Keratinocyte (primary cell): ENCODE measurements at regions not wholly inside any gene's neighbourhood (a gene's known extent, or its start where the extent isn't known, plus 50 kb on each side); places are given as distances from the start of the nearest gene placed in this dataset.

ENCODE experiments used
- DNase-seq: peaks from one replicate; pipeline ENCODE4 v3.0.0-alpha.2; 2011; ENCODE audit warnings: low read depth, missing footprints, low spot score
- FAIRE-seq: peaks from 2 replicates; lab custom pipeline; 2011; peaks lifted over from hg19 to GRCh38; lab: Jason Lieb, UNC
- H2AFZ ChIP-seq: 2 replicates; pipeline ENCODE4 v1.6.0; 2012; ENCODE audit warnings: low read length, control low read depth, inconsistent platforms; ENCODE audit not compliant: control insufficient read depth
- H3K27ac ChIP-seq: 2 replicates; pipeline ENCODE4 v1.5.1; 2011; ENCODE audit warnings: low read length; ENCODE audit not compliant: control insufficient read depth, insufficient read depth
- H3K27me3 ChIP-seq: 3 replicates; pipeline ENCODE4 v1.6.0; 2011; ENCODE audit warnings: low read length; ENCODE audit not compliant: control insufficient read depth, insufficient read depth; ENCODE audit errors: extremely low read depth
- H3K36me3 ChIP-seq, 2 experiments: 2 replicates in 1 of 2; 3 replicates in 1 of 2; pipeline ENCODE4 v1.5.1; 2011; ENCODE audit warnings: low read length in 2 of 2, mild to moderate bottlenecking in 1 of 2; ENCODE audit not compliant: control insufficient read depth in 2 of 2, insufficient read depth in 2 of 2; ENCODE audit errors: extremely low read depth in 1 of 2
- H3K4me1 ChIP-seq: 3 replicates; pipeline ENCODE4 v1.5.1; 2011; ENCODE audit warnings: low read length; ENCODE audit not compliant: control insufficient read depth, insufficient read depth; ENCODE audit errors: extremely low read depth
- H3K4me2 ChIP-seq: 3 replicates; pipeline ENCODE4 v1.6.0; 2011; ENCODE audit warnings: low read depth, low read length; ENCODE audit not compliant: control insufficient read depth, insufficient read depth; ENCODE audit errors: extremely low read depth
- H3K4me3 ChIP-seq, 3 experiments: fragments of 200-600 bp in 1 of 3; sonication (generic) in 1 of 3; 2 replicates in 2 of 3; 3 replicates in 1 of 3; pipeline ENCODE4 v1.5.1; 2011 to 2016; ENCODE audit warnings: low read length in 3 of 3, mild to moderate bottlenecking in 3 of 3, control low read depth in 2 of 3, inconsistent platforms in 1 of 3, low read depth in 1 of 3, mixed read lengths in 1 of 3, mixed run types in 1 of 3, moderate library complexity in 1 of 3; ENCODE audit not compliant: control insufficient read depth in 2 of 3, insufficient read depth in 2 of 3; ENCODE audit errors: extremely low read depth in 1 of 3
- H3K79me2 ChIP-seq: 2 replicates; pipeline ENCODE4 v1.6.0; 2012; ENCODE audit warnings: low read length; ENCODE audit not compliant: control insufficient read depth, insufficient read depth
- H3K9ac ChIP-seq: 3 replicates; pipeline ENCODE4 v1.6.0; 2011; ENCODE audit warnings: low read length; ENCODE audit not compliant: control insufficient read depth, insufficient read depth; ENCODE audit errors: extremely low read depth
- H3K9me1 ChIP-seq: 3 replicates; pipeline ENCODE4 v1.6.0; 2011; ENCODE audit warnings: low read length; ENCODE audit not compliant: control insufficient read depth, insufficient read depth; ENCODE audit errors: extremely low read depth
- H3K9me3 ChIP-seq: 2 replicates; pipeline ENCODE4 v1.5.1; 2012; ENCODE audit warnings: low read depth, low read length; ENCODE audit not compliant: control insufficient read depth
- H4K20me1 ChIP-seq: 3 replicates; pipeline ENCODE4 v1.6.0; 2011; ENCODE audit warnings: low read length; ENCODE audit not compliant: control insufficient read depth, insufficient read depth; ENCODE audit errors: extremely low read depth
- EZH2 ChIP-seq: IDR thresholded peaks from one replicate; pipeline ENCODE4 v1.6.1; 2012; ENCODE audit warnings: inconsistent platforms, mild to moderate bottlenecking, low read length, moderate library complexity
- dilution Hi-C: fragments of 300-500 bp; cut with MboI; formaldehyde crosslinking; loops from one replicate; pipeline ENCODE4 v1.7.0; 2020; ENCODE audit warnings: low sequenced_read_pairs; ENCODE audit not compliant: extremely low pct_ligation_motif_present
- TF ChIP-seq, protein P1 (sequence below), 3 experiments: IDR thresholded peaks in 1 of 3; conservative IDR thresholded peaks in 1 of 3; optimal IDR thresholded peaks in 1 of 3; 2 replicates in 2 of 3; 3 replicates in 1 of 3; pipeline versions ENCODE3 to v1.5.1; 2011; ENCODE audit warnings: low read length in 3 of 3, mild to moderate bottlenecking in 3 of 3, moderate library complexity in 2 of 3, control low read depth in 1 of 3, inconsistent platforms in 1 of 3; ENCODE audit not compliant: insufficient read depth in 2 of 3; ENCODE audit errors: extremely low read depth in 1 of 3

DNA sequence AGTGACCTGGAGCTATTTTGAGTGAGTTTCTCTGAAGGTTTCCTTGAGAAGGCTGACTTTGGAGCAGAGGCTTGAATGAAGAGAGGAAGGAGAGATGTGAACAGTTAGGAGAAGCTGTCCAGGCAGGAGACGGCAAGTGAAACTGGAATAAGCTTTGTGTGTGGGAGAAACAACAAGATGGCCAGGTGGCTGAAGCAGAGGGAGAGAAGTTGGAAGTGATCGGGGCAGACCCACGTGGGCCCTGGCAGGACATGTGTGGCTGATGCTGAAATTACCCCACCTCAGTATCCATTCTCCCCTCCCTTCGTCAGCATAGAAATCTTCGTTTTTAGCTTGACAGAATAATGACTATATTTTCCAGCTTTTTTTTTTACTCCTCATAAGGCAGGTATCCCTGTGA, 809.2 kb upstream of the TMEM132C start:
- FAIRE-seq = no peak
- H3K4me2 ChIP-seq = no peak overlapping the region

DNA sequence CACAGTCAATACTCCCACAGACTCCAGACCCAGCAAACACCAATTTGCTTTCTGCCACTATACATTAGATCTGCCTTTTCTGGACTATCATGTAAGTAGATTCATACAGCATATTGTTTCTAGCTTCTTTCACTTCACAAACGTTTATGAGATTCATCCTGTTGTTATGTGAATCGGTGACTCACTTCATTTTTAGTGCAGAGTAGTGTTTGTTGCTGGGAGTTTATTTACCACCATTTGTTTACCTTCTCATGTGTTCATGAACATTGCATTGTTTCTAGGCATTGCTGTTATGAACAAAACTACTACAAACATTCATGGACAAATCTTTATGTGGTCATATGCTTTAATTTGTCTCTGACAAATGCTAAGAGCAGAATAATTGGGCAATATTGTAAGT, 807.8 kb upstream of the TMEM132C start:
- Histone ChIP-seq H3K4me2 (no peak overlapping the region), H4K20me1 (no peaks in the 10 kb centered on the region), H3K27me3 (peaks cover 22% of the 10 kb centered on the region), H3K9me3 (no peaks in the 10 kb centered on the region), H3K9me1 (no peaks in the 10 kb centered on the region), H3K27ac (no peak overlapping the region), H3K36me3 (no peaks in the 10 kb centered on the region), H3K4me3 (no peak overlapping the region), H2AFZ (no peak overlapping the region), H3K4me1 (no peaks in the 10 kb centered on the region), H3K9ac (no peak overlapping the region), H3K79me2 (no peaks in the 10 kb centered on the region)
- dilution Hi-C loops = no loop called here
- TF ChIP-seq, protein P1, sequence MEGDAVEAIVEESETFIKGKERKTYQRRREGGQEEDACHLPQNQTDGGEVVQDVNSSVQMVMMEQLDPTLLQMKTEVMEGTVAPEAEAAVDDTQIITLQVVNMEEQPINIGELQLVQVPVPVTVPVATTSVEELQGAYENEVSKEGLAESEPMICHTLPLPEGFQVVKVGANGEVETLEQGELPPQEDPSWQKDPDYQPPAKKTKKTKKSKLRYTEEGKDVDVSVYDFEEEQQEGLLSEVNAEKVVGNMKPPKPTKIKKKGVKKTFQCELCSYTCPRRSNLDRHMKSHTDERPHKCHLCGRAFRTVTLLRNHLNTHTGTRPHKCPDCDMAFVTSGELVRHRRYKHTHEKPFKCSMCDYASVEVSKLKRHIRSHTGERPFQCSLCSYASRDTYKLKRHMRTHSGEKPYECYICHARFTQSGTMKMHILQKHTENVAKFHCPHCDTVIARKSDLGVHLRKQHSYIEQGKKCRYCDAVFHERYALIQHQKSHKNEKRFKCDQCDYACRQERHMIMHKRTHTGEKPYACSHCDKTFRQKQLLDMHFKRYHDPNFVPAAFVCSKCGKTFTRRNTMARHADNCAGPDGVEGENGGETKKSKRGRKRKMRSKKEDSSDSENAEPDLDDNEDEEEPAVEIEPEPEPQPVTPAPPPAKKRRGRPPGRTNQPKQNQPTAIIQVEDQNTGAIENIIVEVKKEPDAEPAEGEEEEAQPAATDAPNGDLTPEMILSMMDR (optimal IDR thresholded peaks at IDR 0.05 in 1 of 3, IDR thresholded peaks at IDR 0.05 in 1 of 3, conservative IDR thresholded peaks at IDR 0.05 in 1 of 3; ENCODE audit: extremely low read depth in 1 of 3, insufficient read depth in 2 of 3, low read length in 3 of 3) = no peak
- TF ChIP-seq EZH2 = no peak
- DNase-seq = no peak
- no peak for FAIRE-seq

More for the DNA sequence above, 809.2 kb upstream of the TMEM132C start:
- DNase-seq = no peak
- no peak overlapping the region for H3K9ac ChIP-seq
- no peak overlapping the region for H3K27ac ChIP-seq
- H2AFZ ChIP-seq = no peak overlapping the region
- H4K20me1 ChIP-seq = no peaks in the 10 kb centered on the region
- H3K9me1 ChIP-seq = no peaks in the 10 kb centered on the region
- H3K4me1 ChIP-seq = no peaks in the 10 kb centered on the region
- no peaks in the 10 kb centered on the region for H3K9me3 ChIP-seq
- H3K4me3 ChIP-seq = no peak overlapping the region
- TF ChIP-seq, protein P1 (optimal IDR thresholded peaks at IDR 0.05 in 1 of 3, IDR thresholded peaks at IDR 0.05 in 1 of 3, conservative IDR thresholded peaks at IDR 0.05 in 1 of 3; ENCODE audit: extremely low read depth in 1 of 3, insufficient read depth in 2 of 3, low read length in 3 of 3) = no peak
- no peak for TF ChIP-seq EZH2
- H3K79me2 ChIP-seq = no peaks in the 10 kb centered on the region
- no peaks in the 10 kb centered on the region for H3K36me3 ChIP-seq
- dilution Hi-C loops = no loop called here
- H3K27me3 ChIP-seq = peaks cover 25% of the 10 kb centered on the region
